ENCODE measurements at regions not wholly inside any gene's neighbourhood (a gene's known extent, or its start where the extent isn't known, plus 50 kb on each side); places are given as distances from the start of the nearest gene placed in this dataset.

DNA sequence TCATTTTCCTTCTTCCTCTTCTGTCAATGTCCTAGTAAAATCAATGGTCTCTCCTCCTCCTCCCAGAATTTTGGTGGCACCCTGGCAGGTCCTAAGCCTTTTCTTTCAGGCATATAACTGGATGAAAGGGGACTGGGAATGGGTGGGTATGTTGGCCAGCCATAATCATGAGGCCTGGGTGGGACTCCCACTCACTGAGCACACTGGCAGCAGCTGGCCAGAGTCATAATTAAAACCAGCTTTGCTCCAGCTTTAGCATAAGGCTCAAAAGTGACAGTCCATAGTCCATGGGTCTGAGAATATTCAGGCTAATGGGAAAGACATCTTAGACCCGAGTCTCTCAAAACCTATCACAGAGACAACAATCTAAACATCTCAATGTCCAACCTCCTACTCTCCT is 190.0 kb upstream of the BTBD3 start:
- H3K27me3 ChIP-seq = no peaks in the 10 kb centered on the region
- no peaks in the 10 kb centered on the region for H3K36me3 ChIP-seq
- H3K4me1 ChIP-seq = no peaks in the 10 kb centered on the region
- no peaks in the 10 kb centered on the region for H3K9me3 ChIP-seq
- no peak for DNase-seq
- no peak overlapping the region for H3K4me3 ChIP-seq
- TF ChIP-seq, protein P1, sequence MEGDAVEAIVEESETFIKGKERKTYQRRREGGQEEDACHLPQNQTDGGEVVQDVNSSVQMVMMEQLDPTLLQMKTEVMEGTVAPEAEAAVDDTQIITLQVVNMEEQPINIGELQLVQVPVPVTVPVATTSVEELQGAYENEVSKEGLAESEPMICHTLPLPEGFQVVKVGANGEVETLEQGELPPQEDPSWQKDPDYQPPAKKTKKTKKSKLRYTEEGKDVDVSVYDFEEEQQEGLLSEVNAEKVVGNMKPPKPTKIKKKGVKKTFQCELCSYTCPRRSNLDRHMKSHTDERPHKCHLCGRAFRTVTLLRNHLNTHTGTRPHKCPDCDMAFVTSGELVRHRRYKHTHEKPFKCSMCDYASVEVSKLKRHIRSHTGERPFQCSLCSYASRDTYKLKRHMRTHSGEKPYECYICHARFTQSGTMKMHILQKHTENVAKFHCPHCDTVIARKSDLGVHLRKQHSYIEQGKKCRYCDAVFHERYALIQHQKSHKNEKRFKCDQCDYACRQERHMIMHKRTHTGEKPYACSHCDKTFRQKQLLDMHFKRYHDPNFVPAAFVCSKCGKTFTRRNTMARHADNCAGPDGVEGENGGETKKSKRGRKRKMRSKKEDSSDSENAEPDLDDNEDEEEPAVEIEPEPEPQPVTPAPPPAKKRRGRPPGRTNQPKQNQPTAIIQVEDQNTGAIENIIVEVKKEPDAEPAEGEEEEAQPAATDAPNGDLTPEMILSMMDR (IDR thresholded peaks at IDR 0.05) = no peak
- no peak for TF ChIP-seq POLR2A (IDR thresholded peaks at IDR 0.05)
- no peak overlapping the region for H3K27ac ChIP-seq
- intact Hi-C loops (cut with DNase I; ENCODE audit: low total_unique reads) = no loop called here

DNA sequence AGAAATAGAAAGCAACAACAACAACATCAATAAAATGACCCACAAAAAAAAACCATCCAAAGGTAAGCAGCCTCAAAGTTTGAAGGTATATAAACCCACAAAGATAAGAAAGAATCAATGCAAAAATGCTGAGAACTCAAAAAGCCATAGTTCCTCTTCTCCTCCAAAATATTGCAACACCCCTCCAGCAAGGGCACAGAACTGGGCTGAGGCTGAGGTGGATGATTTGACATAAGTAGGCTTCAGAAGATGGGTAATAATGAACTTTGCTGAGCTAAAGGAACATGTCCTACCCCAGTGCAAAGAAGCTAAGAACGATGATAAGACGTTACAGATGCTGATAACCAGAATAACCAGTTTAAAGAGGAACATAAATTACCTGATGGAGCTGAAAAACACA is 188.8 kb upstream of the BTBD3 start:
- H3K36me3 ChIP-seq = no peaks in the 10 kb centered on the region
- intact Hi-C loops (cut with DNase I; ENCODE audit: low total_unique reads) = no loop called here
- H3K27ac ChIP-seq = no peak overlapping the region
- no peaks in the 10 kb centered on the region for H3K4me1 ChIP-seq
- no peaks in the 10 kb centered on the region for H3K9me3 ChIP-seq
- no peaks in the 10 kb centered on the region for H3K27me3 ChIP-seq
- TF ChIP-seq POLR2A (IDR thresholded peaks at IDR 0.05) = no peak
- TF ChIP-seq, protein P1 (IDR thresholded peaks at IDR 0.05) = no peak
- no peak overlapping the region for H3K4me3 ChIP-seq
- no peak for DNase-seq

DNA sequence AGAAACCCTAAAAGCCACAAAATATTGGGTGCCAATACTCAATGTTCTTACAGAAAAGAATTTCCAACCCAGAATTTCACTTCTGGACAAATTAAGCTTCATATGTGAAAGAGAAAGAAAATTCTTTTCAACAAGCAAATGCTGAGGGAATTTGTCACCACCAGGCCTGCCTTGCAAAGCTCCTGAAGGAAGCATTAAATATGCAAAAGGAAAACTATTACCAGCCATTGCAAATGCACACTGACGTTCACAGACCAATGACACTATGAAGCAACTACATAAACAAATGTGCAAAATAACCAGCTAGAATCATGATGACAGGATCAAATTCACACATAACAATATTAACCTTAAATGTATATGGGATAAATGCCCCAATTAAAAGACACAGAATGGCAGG is 187.9 kb upstream of the BTBD3 start:
- H3K27ac ChIP-seq = no peak overlapping the region
- no peaks in the 10 kb centered on the region for H3K9me3 ChIP-seq
- no peaks in the 10 kb centered on the region for H3K36me3 ChIP-seq
- TF ChIP-seq, protein P1 (IDR thresholded peaks at IDR 0.05) = no peak
- TF ChIP-seq POLR2A (IDR thresholded peaks at IDR 0.05) = no peak
- H3K27me3 ChIP-seq = no peaks in the 10 kb centered on the region
- DNase-seq = no peak
- no peaks in the 10 kb centered on the region for H3K4me1 ChIP-seq
- intact Hi-C loops (cut with DNase I; ENCODE audit: low total_unique reads) = no loop called here
- H3K4me3 ChIP-seq = no peak overlapping the region

DNA sequence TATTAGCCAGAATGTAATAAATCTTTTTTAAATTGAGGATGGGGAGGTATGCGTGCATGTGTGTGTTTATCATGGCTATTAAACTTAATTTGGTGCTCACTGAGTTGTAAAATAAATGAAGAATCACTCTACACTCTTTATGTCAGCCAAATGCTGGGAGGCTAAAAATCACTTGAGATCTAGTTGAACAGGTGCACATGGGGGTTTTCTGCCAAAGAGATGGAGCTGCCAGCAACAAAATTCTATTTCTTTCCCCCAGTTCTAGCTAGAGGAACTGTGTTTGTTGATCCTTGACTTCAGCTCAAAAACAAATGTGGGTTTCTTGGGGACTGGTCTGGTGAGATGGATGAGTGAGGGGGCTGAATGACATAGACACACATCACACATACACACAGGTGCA is 183.3 kb upstream of the BTBD3 start:
- TF ChIP-seq, protein P1 (IDR thresholded peaks at IDR 0.05) = no peak
- no peak for TF ChIP-seq POLR2A (IDR thresholded peaks at IDR 0.05)
- intact Hi-C loops (cut with DNase I; ENCODE audit: low total_unique reads) = no loop called here
- no peaks in the 10 kb centered on the region for H3K36me3 ChIP-seq
- no peaks in the 10 kb centered on the region for H3K4me1 ChIP-seq
- H3K4me3 ChIP-seq = no peak overlapping the region
- H3K27me3 ChIP-seq = no peaks in the 10 kb centered on the region
- no peak for DNase-seq
- no peaks in the 10 kb centered on the region for H3K9me3 ChIP-seq
- no peak overlapping the region for H3K27ac ChIP-seq

DNA sequence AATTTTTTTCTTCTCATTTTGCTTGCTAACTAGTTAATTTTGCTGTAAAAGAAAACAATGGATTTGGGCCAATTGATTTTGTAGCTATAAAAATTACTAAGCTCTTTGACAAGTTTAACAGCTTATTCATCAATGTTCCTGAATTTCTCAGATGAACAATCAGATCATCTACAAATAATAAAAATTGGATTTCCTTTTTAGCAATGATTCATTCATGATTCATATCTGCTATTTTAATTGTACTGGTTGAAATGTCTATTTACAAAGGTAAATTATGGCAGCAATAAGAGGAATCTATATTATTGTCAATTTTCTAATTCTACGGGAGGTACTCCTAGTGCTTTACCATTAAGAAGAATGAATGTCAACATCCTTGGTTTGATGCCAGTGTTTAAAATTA is 178.8 kb upstream of the BTBD3 start:
- intact Hi-C loops (cut with DNase I; ENCODE audit: low total_unique reads) = no loop called here
- Histone ChIP-seq H3K9me3 (no peaks in the 10 kb centered on the region), H3K4me3 (no peak overlapping the region), H3K36me3 (no peaks in the 10 kb centered on the region), H3K4me1 (no peaks in the 10 kb centered on the region), H3K27me3 (no peaks in the 10 kb centered on the region), H3K27ac (no peak overlapping the region)
- no peak for DNase-seq
- TF ChIP-seq, protein P1 (IDR thresholded peaks at IDR 0.05) = no peak
- no peak for TF ChIP-seq POLR2A (IDR thresholded peaks at IDR 0.05)

Data from uterus (tissue), 3 donors.